Prostate gland (tissue), 2 donors: ENCODE measurements at regions not wholly inside any gene's neighbourhood (a gene's known extent, or its start where the extent isn't known, plus 50 kb on each side); places are given as distances from the start of the nearest gene placed in this dataset.
"Not testable (repeated sequence)": the region's sequence is repeated elsewhere in the genome, so short reads cannot be mapped to it uniquely, and the experiment has no call there.

Experiments used
- DNase-seq: peaks from one replicate; pipeline ENCODE4 v3.0.0-alpha.2; 2019; ENCODE audit warnings: low spot score
- H3K27ac ChIP-seq, 2 donors: fragments of 200-600 bp; sonication (generic); 2 replicates each; pipeline ENCODE4 v1.5.1; 2017 to 2019
- H3K27me3 ChIP-seq: fragments of 200-600 bp; sonication (generic); replicated peaks from 2 replicates; pipeline ENCODE4 v1.5.1; 2019; ENCODE audit not compliant: insufficient read depth
- H3K36me3 ChIP-seq, 2 donors: fragments of 200-600 bp; sonication (generic); 1 replicate in 1 of 2; 2 replicates in 1 of 2; pipeline versions ENCODE4 v1.5.1 to v1.8.1; 2017 to 2019
- H3K4me1 ChIP-seq: fragments of 200-600 bp; sonication (generic); replicated peaks from 2 replicates; pipeline ENCODE4 v1.5.1; 2019
- H3K4me3 ChIP-seq, 2 donors: fragments of 200-600 bp; sonication (generic); 2 replicates each; pipeline ENCODE4 v1.5.1; 2017 to 2019
- H3K9me3 ChIP-seq: fragments of 200-600 bp; sonication (generic); 2 replicates; pipeline ENCODE4 v1.5.1; 2017
- CTCF ChIP-seq, 4 experiments: fragments of 200-600 bp in 2 of 4; fragments of 450-650 bp in 2 of 4; sonication (generic) in 2 of 4; IDR thresholded peaks; 1 replicate in 3 of 4; 2 replicates in 1 of 4; pipeline ENCODE4 v1.5.1; 2016 to 2019; ENCODE audit warnings: antibody characterized with exemption in 4 of 4, mild to moderate bottlenecking in 2 of 4, moderate library complexity in 2 of 4
- POLR2A ChIP-seq: fragments of 450-650 bp; IDR thresholded peaks from one replicate; pipeline ENCODE4 v1.6.1; 2016; ENCODE audit warnings: antibody characterized with exemption, mild to moderate bottlenecking
- POLR2AphosphoS5 ChIP-seq: sonication (generic); formaldehyde crosslinking; IDR thresholded peaks from one replicate; pipeline ENCODE4 v1.6.1; 2017; ENCODE audit warnings: antibody characterized with exemption
- WGBS: methylation state at CpG from one replicate; pipeline ENCODE4 v1.1.5; 2018; 5-methylcytosine and 5-hydroxymethylcytosine counted together
- intact Hi-C: fragments of 100-400 bp; cut with DNase I; formaldehyde crosslinking; loops from one replicate; pipeline ENCODE4 v1.14.2; 2022

GRCh38 chr3:22859618-22860017 is 343.5 kb upstream of the UBE2E2 start:
- DNase-seq = no peak
- H3K27ac ChIP-seq = no peak overlapping the region
- no peaks in the 10 kb centered on the region for H3K4me1 ChIP-seq
- no peaks in the 10 kb centered on the region for H3K36me3 ChIP-seq
- intact Hi-C loops = no loop called here
- H3K4me3 ChIP-seq = no peak overlapping the region
- H3K9me3 ChIP-seq = no peaks in the 10 kb centered on the region
- TF ChIP-seq POLR2A (no peak), POLR2AphosphoS5 (no peak), CTCF (IDR thresholded peaks at IDR 0.05) (no peak)
- H3K27me3 ChIP-seq = no peaks in the 10 kb centered on the region

- Histone ChIP-seq H3K4me3 (no peak overlapping the region), H3K27me3 (no peaks in the 10 kb centered on the region), H3K9me3 (no peaks in the 10 kb centered on the region), H3K36me3 (no peaks in the 10 kb centered on the region), H3K4me1 (no peaks in the 10 kb centered on the region), H3K27ac (no peak overlapping the region)
- intact Hi-C loops = no loop called here
- no peak for DNase-seq
- 90% methylated on average over 3 of the region's 3 CpGs for WGBS
- TF ChIP-seq POLR2AphosphoS5 (no peak), CTCF (IDR thresholded peaks at IDR 0.05) (no peak), POLR2A (no peak)
Measured at GRCh38 chr3:22861426-22861825, 341.7 kb upstream of the UBE2E2 start.

GRCh38 chr3:22862111-22862510 is 341.0 kb upstream of the UBE2E2 start:
- Histone ChIP-seq H3K4me1 (no peaks in the 10 kb centered on the region), H3K36me3 (no peaks in the 10 kb centered on the region), H3K4me3 (no peak overlapping the region), H3K9me3 (no peaks in the 10 kb centered on the region), H3K27ac (no peak overlapping the region), H3K27me3 (no peaks in the 10 kb centered on the region)
- TF ChIP-seq POLR2A (no peak), CTCF (IDR thresholded peaks at IDR 0.05) (no peak), POLR2AphosphoS5 (no peak)
- DNase-seq = no peak
- intact Hi-C loops = no loop called here
- WGBS = 95% methylated on average over 5 of the region's 5 CpGs

- DNase-seq, H3K27ac ChIP-seq, intact Hi-C loops, H3K27me3 ChIP-seq, H3K4me3 ChIP-seq, H3K9me3 ChIP-seq, H3K36me3 ChIP-seq, H3K4me1 ChIP-seq: not testable (repeated sequence)
- 91% methylated on average over 2 of the region's 2 CpGs for WGBS
Measured at GRCh38 chr3:22882834-22883233, 320.3 kb upstream of the UBE2E2 start.

GRCh38 chr3:22885039-22885438 is 318.1 kb upstream of the UBE2E2 start:
- H3K4me1 ChIP-seq = no peaks in the 10 kb centered on the region
- intact Hi-C loops = no loop called here

More at GRCh38 chr3:22885039-22885438, 318.1 kb upstream of the UBE2E2 start:
- no peak for TF ChIP-seq CTCF (IDR thresholded peaks at IDR 0.05)
- TF ChIP-seq POLR2A = no peak
- no peak for TF ChIP-seq POLR2AphosphoS5
- Histone ChIP-seq H3K4me3 (no peak overlapping the region), H3K27me3 (no peaks in the 10 kb centered on the region), H3K27ac (no peak overlapping the region), H3K36me3 (no peaks in the 10 kb centered on the region), H3K9me3 (no peaks in the 10 kb centered on the region)
- DNase-seq = no peak
